WTC11 (cell line): ENCODE measurements at regions not wholly inside any gene's neighbourhood (a gene's known extent, or its start where the extent isn't known, plus 50 kb on each side); places are given as distances from the start of the nearest gene placed in this dataset.

Experiments
- ATAC-seq: fragments of 200-7000 bp; cut with Tn5 transposase; 2 replicates; pipeline ENCODE4 v1.10.0; 2021; ENCODE audit warnings: mild to moderate bottlenecking, moderate library complexity
- CTCF ChIA-PET: fragments of 300-600 bp; sonication (Branson Sonifier 250); formaldehyde crosslinking; loops from one replicate; lab custom pipeline; 2021; ENCODE audit warnings: antibody characterized with exemption; lab: Charles Lee
- POLR2A ChIA-PET: fragments of 350-600 bp; sonication (Branson Sonifier 250); formaldehyde crosslinking; loops from one replicate; lab custom pipeline; 2021; ENCODE audit warnings: antibody characterized with exemption; lab: Charles Lee
- DNase-seq: peaks from one replicate; pipeline ENCODE4 v3.0.0; 2021; ENCODE audit warnings: low spot score
- H3K27ac Mint-ChIP-seq: 2 replicates; pipeline ENCODE4 v1.8.0; 2021; ENCODE audit warnings: mixed read lengths
- H3K27me3 Mint-ChIP-seq: 2 replicates; pipeline ENCODE4 v1.8.0; 2021; ENCODE audit warnings: low read depth, mild to moderate bottlenecking, moderate library complexity, mixed read lengths
- H3K36me3 Mint-ChIP-seq: 2 replicates; pipeline ENCODE4 v1.8.0; 2021; ENCODE audit warnings: mixed read lengths
- H3K4me1 Mint-ChIP-seq: 2 replicates; pipeline ENCODE4 v1.8.0; 2022; ENCODE audit warnings: mixed read lengths
- H3K4me3 Mint-ChIP-seq: 2 replicates; pipeline ENCODE4 v1.8.0; 2021; ENCODE audit warnings: mild to moderate bottlenecking, moderate library complexity, mixed read lengths
- H3K9me3 Mint-ChIP-seq: 2 replicates; pipeline ENCODE4 v1.8.0; 2021; ENCODE audit warnings: mixed read lengths
- EMX1 ChIP-seq: fragments of 250-450 bp; sonication (Bioruptor Pico); IDR thresholded peaks from 2 replicates; pipeline ENCODE4 v1.8.0; 2021; ENCODE audit warnings: mild to moderate bottlenecking
- KAT7 ChIP-seq: sonication (generic); formaldehyde crosslinking; IDR thresholded peaks from 2 replicates; pipeline ENCODE4 v1.8.1; 2023; ENCODE audit warnings: missing genetic modification reagents, mild to moderate bottlenecking, borderline replicate concordance
- NFATC4 ChIP-seq: fragments of 250-450 bp; sonication (Bioruptor Pico); IDR thresholded peaks from 2 replicates; pipeline ENCODE4 v1.9.0; 2021; ENCODE audit warnings: mild to moderate bottlenecking
- NR2C2 ChIP-seq: sonication (generic); formaldehyde crosslinking; IDR thresholded peaks from 2 replicates; pipeline ENCODE4 v1.8.0; 2022; ENCODE audit warnings: mild to moderate bottlenecking, missing genetic modification reagents
- TEAD4 ChIP-seq: sonication (generic); formaldehyde crosslinking; IDR thresholded peaks from 2 replicates; pipeline ENCODE4 v1.8.0; 2022; ENCODE audit warnings: mild to moderate bottlenecking, missing genetic modification reagents
- ZNF263 ChIP-seq: sonication (generic); formaldehyde crosslinking; IDR thresholded peaks from 2 replicates; pipeline ENCODE4 v1.8.1; 2022; ENCODE audit warnings: low read depth, mild to moderate bottlenecking, moderate library complexity, missing genetic modification reagents
- TF ChIP-seq, protein P1 (sequence below): sonication (generic); formaldehyde crosslinking; IDR thresholded peaks from 2 replicates; pipeline ENCODE4 v1.8.0; 2022; ENCODE audit warnings: mild to moderate bottlenecking, missing genetic modification reagents
- TF ChIP-seq, protein P2 (sequence below): sonication (generic); formaldehyde crosslinking; IDR thresholded peaks from 2 replicates; pipeline ENCODE4 v1.8.0; 2022; ENCODE audit warnings: mild to moderate bottlenecking, missing genetic modification reagents
- TF ChIP-seq, protein P3 (sequence below): fragments of 250-450 bp; sonication (Bioruptor Pico); IDR thresholded peaks from 2 replicates; pipeline ENCODE4 v2.1.2; 2022; ENCODE audit warnings: mild to moderate bottlenecking, moderate library complexity
- TF ChIP-seq, protein P4 (sequence below): fragments of 200-600 bp; IDR thresholded peaks from 2 replicates; pipeline ENCODE4 v1.8.0; 2022; ENCODE audit warnings: antibody characterized with exemption
- TF ChIP-seq, protein P5 (sequence below): sonication (generic); formaldehyde crosslinking; IDR thresholded peaks from 2 replicates; pipeline ENCODE4 v1.8.1; 2023; ENCODE audit warnings: mild to moderate bottlenecking, missing genetic modification reagents, moderate library complexity
- TF ChIP-seq, protein P6 (sequence below): sonication (generic); formaldehyde crosslinking; IDR thresholded peaks from 2 replicates; pipeline ENCODE4 v1.8.1; 2022; ENCODE audit warnings: missing genetic modification reagents, borderline replicate concordance
- TF ChIP-seq, protein P7 (sequence below): sonication (generic); formaldehyde crosslinking; IDR thresholded peaks from 2 replicates; pipeline ENCODE4 v1.8.0; 2022; ENCODE audit warnings: missing genetic modification reagents

DNA sequence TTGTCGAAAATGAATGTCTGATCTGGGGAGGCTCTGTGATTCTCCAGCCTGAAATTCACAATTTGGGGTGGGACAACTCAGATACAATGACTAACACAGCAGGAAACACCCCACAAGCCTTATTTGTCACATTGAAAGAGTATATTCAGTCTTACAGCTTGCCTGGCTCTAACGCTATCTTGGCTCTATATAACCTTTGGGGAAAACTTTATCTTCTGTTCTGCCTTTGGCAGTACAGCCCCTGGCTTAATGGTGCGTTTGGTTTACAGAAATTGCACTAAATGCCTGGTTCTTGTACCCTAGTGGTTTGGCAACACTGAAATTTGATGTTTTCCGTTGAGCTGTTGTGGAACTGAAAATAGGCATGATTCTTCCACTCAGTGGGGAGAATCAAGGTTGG lies 178.1 kb upstream of the VEGFC start:
- H3K4me3 Mint-ChIP-seq: no peak overlapping the region
- no peak overlapping the region for H3K27ac Mint-ChIP-seq
- ChIA-PET POLR2A (interaction anchor here (0.6 kb wide), 1 partner anchor 147 kb away, joined by 3 read pairs; no protein-coding TSS in a partner anchor), CTCF (interaction anchor here (1.4 kb wide), 1 partner anchor 76 kb away, joined by 4 read pairs; no protein-coding TSS in a partner anchor)
- ATAC-seq: no peak
- H3K27me3 Mint-ChIP-seq: no peaks in the 10 kb centered on the region
- DNase-seq: no peak
- H3K36me3 Mint-ChIP-seq: no peaks in the 10 kb centered on the region
- no peak for TF ChIP-seq NFATC4 (CRISPR knock-in tag)
- TF ChIP-seq, protein P1, sequence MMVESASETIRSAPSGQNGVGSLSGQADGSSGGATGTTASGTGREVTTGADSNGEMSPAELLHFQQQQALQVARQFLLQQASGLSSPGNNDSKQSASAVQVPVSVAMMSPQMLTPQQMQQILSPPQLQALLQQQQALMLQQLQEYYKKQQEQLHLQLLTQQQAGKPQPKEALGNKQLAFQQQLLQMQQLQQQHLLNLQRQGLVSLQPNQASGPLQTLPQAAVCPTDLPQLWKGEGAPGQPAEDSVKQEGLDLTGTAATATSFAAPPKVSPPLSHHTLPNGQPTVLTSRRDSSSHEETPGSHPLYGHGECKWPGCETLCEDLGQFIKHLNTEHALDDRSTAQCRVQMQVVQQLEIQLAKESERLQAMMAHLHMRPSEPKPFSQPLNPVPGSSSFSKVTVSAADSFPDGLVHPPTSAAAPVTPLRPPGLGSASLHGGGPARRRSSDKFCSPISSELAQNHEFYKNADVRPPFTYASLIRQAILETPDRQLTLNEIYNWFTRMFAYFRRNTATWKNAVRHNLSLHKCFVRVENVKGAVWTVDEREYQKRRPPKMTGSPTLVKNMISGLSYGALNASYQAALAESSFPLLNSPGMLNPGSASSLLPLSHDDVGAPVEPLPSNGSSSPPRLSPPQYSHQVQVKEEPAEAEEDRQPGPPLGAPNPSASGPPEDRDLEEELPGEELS (CRISPR knock-in tag): no peak
- TF ChIP-seq TEAD4 (CRISPR knock-in tag): no peak
- TF ChIP-seq, protein P2, sequence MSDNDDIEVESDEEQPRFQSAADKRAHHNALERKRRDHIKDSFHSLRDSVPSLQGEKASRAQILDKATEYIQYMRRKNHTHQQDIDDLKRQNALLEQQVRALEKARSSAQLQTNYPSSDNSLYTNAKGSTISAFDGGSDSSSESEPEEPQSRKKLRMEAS (CRISPR knock-in tag): no peak
- TF ChIP-seq NR2C2 (CRISPR knock-in tag): no peak
- TF ChIP-seq KAT7 (CRISPR knock-in tag): no peak
- no peak for TF ChIP-seq ZNF263 (CRISPR knock-in tag)
- TF ChIP-seq, protein P3, sequence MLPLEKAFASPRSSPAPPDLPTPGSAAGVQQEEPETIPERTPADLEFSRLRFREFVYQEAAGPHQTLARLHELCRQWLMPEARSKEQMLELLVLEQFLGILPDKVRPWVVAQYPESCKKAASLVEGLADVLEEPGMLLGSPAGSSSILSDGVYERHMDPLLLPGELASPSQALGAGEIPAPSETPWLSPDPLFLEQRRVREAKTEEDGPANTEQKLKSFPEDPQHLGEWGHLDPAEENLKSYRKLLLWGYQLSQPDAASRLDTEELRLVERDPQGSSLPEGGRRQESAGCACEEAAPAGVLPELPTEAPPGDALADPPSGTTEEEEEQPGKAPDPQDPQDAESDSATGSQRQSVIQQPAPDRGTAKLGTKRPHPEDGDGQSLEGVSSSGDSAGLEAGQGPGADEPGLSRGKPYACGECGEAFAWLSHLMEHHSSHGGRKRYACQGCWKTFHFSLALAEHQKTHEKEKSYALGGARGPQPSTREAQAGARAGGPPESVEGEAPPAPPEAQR: no peak
- TF ChIP-seq, protein P4, sequence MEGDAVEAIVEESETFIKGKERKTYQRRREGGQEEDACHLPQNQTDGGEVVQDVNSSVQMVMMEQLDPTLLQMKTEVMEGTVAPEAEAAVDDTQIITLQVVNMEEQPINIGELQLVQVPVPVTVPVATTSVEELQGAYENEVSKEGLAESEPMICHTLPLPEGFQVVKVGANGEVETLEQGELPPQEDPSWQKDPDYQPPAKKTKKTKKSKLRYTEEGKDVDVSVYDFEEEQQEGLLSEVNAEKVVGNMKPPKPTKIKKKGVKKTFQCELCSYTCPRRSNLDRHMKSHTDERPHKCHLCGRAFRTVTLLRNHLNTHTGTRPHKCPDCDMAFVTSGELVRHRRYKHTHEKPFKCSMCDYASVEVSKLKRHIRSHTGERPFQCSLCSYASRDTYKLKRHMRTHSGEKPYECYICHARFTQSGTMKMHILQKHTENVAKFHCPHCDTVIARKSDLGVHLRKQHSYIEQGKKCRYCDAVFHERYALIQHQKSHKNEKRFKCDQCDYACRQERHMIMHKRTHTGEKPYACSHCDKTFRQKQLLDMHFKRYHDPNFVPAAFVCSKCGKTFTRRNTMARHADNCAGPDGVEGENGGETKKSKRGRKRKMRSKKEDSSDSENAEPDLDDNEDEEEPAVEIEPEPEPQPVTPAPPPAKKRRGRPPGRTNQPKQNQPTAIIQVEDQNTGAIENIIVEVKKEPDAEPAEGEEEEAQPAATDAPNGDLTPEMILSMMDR: no peak
- TF ChIP-seq, protein P5, sequence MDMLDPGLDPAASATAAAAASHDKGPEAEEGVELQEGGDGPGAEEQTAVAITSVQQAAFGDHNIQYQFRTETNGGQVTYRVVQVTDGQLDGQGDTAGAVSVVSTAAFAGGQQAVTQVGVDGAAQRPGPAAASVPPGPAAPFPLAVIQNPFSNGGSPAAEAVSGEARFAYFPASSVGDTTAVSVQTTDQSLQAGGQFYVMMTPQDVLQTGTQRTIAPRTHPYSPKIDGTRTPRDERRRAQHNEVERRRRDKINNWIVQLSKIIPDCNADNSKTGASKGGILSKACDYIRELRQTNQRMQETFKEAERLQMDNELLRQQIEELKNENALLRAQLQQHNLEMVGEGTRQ (CRISPR knock-in tag): no peak
- no peak for TF ChIP-seq EMX1 (CRISPR knock-in tag)
- TF ChIP-seq, protein P6, sequence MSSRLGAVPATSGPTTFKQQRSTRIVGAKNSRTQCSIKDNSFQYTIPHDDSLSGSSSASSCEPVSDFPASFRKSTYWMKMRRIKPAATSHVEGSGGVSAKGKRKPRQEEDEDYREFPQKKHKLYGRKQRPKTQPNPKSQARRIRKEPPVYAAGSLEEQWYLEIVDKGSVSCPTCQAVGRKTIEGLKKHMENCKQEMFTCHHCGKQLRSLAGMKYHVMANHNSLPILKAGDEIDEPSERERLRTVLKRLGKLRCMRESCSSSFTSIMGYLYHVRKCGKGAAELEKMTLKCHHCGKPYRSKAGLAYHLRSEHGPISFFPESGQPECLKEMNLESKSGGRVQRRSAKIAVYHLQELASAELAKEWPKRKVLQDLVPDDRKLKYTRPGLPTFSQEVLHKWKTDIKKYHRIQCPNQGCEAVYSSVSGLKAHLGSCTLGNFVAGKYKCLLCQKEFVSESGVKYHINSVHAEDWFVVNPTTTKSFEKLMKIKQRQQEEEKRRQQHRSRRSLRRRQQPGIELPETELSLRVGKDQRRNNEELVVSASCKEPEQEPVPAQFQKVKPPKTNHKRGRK (CRISPR knock-in tag): no peak
- TF ChIP-seq, protein P7, sequence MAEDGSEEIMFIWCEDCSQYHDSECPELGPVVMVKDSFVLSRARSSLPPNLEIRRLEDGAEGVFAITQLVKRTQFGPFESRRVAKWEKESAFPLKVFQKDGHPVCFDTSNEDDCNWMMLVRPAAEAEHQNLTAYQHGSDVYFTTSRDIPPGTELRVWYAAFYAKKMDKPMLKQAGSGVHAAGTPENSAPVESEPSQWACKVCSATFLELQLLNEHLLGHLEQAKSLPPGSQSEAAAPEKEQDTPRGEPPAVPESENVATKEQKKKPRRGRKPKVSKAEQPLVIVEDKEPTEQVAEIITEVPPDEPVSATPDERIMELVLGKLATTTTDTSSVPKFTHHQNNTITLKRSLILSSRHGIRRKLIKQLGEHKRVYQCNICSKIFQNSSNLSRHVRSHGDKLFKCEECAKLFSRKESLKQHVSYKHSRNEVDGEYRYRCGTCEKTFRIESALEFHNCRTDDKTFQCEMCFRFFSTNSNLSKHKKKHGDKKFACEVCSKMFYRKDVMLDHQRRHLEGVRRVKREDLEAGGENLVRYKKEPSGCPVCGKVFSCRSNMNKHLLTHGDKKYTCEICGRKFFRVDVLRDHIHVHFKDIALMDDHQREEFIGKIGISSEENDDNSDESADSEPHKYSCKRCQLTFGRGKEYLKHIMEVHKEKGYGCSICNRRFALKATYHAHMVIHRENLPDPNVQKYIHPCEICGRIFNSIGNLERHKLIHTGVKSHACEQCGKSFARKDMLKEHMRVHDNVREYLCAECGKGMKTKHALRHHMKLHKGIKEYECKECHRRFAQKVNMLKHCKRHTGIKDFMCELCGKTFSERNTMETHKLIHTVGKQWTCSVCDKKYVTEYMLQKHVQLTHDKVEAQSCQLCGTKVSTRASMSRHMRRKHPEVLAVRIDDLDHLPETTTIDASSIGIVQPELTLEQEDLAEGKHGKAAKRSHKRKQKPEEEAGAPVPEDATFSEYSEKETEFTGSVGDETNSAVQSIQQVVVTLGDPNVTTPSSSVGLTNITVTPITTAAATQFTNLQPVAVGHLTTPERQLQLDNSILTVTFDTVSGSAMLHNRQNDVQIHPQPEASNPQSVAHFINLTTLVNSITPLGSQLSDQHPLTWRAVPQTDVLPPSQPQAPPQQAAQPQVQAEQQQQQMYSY (CRISPR knock-in tag): no peak
- H3K4me1 Mint-ChIP-seq: 0 out of 2 replicates have a peak, but pooled peaks cover 4% of the 10 kb centered on the region
- H3K9me3 Mint-ChIP-seq: peaks cover 3% of the 10 kb centered on the region; the same call in 1 of the 2 replicates
